ENCODE measurements at regions not wholly inside any gene's neighbourhood (a gene's known extent, or its start where the extent isn't known, plus 50 kb on each side); places are given as distances from the start of the nearest gene placed in this dataset.

DNA sequence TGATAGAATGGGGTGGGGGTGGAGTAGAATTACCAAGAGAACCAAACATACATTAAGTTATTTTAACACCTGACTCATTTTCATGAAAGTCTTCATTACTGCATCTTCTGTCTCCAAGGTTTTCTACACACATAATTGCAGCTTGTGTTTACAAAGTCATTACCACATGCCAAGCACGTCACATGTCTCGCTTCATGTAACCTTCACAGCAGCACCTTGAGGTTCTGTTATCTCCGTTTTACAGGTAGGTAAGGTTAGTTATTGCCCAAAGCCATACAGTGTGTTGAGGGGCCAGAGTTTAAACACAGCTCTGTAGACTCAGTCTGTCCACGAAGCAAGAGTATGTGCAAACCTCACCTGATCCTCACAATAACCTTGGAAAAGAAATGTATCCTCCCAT lies 64.3 kb upstream of the RBM19 start:
- TF ChIP-seq CTCF (conservative IDR thresholded peaks at IDR 0.05; ENCODE audit: low read depth, low read length) (no peak), EZH2 (IDR thresholded peaks at IDR 0.05; ENCODE audit: low read length, unreplicated experiment) (no peak)
